T-helper 9 cell (primary cell): ENCODE measurements at regions not wholly inside any gene's neighbourhood (a gene's known extent, or its start where the extent isn't known, plus 50 kb on each side); places are given as distances from the start of the nearest gene placed in this dataset.

Experiments used
- DNase-seq: peaks from one replicate; pipeline ENCODE4 v3.0.0-alpha.2; 2020

DNA sequence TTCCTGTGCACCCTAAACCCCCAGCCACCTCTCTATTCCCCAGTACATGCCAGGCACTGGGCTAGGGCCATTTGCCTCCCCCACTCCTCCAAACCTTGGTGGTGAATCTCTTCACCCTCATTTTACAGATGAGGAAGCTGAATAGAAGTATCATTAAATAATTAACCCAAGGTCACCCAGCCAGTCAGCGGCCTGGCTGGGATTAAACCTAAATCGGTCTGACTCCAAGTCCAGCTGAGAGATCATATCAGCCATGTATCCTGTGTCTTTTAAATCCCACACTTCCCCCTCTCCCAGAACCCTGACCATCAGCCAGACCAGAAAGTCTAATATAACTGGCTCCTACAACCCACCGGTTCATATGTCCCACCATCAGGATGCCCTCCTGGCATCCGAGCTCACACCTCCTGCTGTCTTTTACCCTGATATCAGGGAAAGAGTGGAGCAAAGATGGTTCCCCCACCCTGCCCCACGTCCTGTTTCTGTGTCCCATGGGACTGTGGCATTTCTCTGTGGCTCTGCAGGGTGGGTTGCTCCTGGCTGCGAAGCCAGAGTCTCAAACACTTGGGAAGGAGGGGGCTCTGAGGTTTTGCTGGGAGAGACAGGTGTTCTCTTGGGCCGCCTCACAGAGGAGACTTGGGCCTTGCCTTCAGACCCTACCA, 145.3 kb downstream of the VEGFA start:
- no peak for DNase-seq

DNA sequence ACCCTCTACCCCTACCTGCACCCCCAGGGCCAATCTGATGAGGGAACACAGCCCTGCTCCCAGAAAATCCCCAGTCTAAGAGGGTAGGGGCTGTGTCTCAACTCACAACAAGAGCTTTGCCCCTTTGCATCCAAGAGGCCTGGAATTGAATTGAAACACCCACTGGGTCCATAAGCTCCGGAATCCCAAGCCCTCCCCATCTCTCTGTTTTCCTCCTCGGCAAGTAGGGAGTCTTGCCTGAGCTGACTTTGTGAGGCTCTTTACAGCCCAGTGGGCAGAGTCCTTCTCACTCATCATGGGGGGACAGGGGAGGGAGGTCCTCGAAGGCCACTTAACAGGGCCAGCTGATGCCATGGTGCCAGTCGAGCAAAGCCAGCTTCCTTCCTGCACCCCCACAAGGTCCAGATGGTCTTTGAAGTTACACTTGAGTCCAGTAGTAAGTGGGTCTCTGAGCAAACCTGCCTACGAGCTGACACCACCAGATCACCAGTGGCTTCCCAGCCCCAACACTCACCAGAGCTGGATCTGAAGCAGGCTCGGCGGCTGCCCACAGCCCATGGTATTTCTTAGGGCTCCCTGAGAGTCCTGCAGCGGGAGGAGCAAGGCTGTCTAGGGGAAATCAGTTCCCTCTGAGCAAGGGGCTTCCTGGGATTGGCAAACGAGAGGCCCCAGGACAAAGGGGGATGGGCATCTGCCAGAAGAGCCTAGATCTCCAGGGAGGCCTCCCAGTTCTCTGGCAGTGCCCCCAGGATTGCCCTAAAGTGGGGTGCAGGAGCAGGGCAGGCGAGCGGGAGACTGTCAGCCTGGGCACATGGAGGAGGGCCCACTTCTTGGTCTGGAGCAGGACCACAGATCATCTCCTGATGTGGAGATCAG, 144.5 kb downstream of the VEGFA start:
- DNase-seq: no peak

DNA sequence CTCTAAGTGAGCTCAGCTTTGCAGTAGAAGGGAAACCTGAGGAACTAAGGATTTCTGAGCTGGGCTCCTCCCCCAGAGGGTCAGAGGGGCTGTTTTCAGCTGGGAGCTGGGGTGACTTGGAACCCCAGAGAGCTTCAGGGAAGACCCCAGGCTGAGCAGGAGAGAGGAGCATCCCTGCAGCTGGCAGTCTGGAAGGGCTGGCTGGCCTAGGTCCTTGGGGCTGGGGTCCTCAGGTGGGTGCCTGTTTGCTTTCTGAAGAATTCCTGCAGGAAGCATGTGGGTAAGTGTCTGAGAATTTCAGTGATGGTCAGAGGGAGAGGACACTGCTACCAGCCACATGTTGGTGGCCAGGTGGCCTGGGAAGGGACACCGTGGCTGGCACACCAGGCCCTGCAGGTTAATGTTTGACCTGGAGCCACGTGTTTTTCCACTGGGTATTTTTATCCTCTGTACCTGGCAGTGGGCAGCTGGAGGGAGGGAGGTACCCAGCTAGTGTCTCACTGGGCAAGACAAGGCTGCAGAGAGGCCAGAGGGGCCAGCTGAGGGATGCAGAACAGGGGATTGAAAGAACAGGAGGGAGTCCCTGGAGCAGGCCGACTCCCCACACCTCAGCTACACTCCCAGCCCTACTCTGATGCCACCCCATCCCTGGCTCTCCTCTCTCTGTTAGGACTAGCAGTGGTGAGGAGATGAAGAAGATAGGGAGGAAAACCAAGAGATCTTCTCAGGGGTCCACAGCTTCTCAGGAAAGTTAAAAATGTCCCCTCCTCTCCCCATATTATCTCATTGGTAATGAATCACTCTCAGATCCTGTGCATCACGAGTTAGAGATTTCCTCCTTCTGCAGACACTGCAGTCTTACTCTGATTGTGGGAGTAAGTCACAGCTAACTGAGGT, 143.6 kb downstream of the VEGFA start:
- no peak for DNase-seq

DNA sequence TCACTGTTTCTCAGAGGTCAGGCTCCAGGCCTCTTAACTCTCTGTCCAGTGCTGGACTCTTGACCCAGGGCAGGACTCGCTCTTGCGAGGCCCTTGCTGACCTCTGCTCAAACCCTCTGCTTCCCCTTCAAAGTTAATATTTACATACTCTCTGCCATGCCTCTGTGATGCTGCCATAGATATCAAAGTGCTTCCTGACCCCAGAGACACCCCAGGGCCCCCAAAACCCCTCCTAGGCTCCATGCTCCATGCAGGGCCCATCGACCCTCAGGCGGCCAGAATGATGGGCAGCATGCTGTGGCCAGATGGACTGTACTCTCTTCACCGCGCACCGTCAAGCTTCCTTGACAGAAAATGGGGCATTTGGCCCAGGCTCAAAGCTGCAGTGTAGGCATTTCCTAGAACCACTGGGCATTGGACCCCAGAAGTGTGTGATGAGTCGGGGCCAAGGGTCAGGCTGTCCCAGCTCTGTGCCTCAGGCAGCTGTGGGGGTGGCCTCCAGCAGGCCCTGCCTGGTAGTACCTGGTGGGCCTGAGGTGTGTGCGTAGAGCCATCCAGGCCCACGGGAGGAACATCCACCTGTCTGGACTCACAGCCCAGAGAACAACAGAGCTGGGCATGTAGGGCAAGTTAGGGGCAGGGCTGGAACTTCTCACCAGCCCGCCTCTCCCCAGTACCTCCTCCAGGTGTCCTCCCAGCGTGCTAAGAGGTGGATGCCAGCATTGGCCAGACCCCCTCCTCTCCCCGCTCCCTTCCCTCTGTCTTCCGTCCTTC, 142.8 kb downstream of the VEGFA start:
- DNase-seq: no peak

DNA sequence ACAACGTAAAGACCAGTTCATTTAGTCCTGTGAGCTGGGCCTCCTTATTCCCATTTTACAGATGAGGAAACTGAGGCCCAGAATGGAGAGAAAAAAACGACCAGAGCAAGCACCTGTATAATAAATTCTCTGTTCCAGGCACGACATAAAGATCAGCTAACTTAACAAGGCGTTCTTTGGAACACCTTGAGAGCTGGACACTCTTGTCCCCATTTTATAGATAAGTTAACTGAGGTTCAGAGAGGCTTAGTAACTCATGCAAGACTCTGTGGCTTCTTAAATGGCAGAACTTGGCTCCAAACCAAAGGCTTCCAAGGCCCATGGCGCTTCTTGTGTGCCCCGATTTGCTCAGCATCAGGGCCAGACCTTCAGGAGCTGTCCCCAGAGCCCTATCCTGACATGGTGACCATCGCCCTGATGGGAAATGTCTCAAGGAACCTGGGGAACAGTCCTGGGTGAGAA, 142.1 kb downstream of the VEGFA start:
- no peak for DNase-seq

DNA sequence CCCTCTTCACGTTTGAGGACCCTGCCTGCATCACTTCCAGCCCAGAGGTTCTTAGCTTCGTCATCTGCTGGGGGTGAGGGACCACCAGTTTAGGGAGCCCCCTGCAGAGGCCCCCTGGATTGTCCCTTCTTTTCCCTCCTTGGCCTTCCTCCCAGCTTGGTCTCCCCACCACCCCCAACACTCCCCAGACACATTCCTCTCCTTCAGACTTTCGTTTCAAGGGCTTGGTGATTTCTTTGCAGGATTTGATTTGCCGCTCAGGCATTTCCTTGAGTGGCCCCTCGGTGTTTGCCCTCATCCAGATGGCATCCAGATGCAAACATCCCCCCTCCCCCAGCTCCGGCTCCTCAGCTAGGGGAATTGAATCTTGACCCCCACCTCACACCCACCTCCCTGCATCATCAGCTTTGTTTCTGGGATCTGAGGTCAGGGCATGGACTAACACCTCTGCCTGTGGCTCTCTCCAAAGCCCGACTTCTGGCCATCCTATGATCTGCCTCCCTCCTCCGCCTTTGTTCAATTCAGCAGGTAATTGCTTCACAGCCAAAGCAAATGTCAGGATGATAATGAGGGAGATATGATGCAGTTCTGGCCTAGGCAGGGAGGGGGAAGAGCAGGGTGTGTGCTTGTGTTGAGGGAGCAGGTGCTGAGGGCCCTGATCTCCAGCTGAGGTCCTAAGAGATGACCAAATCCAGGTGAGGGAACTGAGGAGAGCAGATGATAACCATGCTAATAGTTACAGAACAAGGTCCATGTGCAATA, 141.5 kb downstream of the VEGFA start:
- no peak for DNase-seq

DNA sequence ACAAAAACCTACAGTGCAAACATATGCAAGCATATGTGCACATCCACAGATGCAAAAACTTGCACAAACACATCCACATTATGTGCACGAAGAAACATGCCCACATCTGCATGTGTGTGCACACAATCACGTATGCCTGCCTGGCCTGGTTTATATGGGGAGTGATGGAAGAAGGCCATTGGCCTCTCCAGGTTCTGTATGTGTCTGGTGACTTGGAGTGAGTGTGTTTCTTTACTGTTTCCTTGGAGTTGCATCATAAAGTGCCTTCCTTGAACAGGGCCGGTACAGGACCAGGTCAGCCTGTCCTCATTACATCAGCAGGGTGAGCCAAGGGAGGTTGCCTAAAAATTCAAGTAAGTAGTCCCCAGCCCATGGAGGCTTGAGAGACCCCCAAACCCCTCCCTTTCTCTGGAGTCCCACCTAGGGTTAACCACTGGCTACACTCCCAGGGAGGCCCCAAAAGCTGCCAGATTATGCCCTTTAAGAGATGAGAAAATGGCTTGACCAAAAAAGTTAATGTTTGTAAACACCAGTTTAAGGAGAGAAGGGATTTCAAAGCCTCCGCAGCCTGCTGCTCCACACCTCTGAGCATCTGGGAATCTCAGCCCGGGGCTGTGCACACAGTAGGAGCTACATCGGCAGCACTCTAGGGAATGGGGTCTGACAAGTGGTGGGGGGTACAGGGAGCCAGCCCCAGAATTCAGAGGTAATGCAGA, 140.8 kb downstream of the VEGFA start:
- DNase-seq: no peak

DNA sequence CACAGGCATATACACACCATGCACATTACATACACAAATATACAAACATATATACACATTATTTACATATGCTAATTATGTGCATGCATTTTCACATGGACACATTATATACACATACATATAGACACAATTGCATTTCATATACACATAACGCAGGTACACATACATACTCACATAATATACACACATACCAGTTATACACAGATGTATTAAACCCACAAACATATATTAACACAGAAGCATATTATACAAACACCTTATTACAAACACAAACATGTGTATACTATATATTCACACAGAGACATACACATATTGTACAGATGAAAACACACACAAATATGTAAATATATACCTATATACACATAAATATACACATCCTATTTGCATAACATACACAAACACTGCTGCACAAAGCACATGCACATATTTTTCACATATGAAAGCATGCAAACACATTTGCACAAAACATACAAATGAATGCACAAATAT, 140.2 kb downstream of the VEGFA start:
- DNase-seq: no peak

DNA sequence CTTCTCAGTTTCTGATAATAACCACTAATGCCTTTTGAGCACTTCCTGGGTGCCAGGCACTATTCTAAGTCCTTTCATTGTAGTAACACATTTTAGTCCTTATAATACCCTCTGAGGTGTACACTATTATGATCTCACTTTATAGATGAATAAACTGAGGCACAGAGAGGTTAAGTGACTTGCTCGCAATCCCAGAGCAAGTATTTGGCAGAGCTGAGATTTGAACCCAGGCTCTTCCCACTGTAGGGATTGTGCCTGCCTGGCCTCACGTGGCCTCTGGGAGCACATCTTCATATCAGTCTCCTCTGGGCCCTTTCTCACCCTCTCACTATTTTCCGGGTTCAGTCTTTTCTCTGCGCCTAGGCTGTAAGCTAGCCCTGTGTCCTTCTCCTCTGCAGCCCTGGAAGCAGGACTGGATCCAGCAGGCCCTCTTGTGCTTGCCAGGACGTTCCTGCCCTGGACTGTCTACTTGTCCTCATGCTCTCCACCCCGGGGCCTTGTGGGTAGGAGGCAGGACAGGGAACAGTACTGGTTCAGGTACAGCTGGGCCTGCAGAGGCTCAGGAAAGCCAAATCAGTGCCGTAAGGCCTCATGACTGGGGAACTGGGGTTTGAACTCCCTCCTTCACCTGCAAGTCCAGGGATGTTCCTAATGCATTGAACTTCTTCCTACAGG, 139.6 kb downstream of the VEGFA start:
- no peak for DNase-seq

DNA sequence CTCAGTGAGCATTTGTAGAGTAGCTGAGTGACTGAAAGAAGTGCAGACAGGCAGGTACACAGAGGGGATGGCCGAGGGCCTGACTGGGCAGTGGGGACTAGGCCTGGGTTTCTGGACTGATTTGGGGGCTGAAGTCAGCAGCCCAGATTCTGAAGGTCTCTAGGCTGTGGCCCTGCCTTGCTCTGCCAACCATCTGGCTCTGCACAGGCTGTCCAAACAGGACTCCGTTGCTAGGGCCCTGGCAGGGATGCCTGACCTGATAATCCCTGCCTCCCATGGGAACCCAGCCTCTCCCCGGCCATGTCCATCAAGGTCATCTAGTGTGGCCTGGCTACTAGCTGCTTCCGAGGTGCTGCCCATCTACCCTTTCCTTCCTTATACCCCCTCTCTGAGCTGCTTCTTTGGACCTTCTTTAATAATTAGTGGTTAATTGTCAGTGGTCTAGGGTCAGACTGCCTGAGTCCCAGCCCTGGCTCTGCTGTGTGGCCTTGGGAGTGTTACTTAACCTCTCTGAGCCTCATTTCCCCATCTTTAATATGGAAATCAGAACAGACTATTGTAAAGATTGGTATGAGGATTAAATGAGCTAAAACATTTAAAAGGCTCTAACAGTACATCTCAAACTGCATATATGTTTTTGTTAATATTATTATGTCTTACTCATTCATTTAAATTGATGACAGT, 137.9 kb downstream of the VEGFA start:
- no peak for DNase-seq

DNA sequence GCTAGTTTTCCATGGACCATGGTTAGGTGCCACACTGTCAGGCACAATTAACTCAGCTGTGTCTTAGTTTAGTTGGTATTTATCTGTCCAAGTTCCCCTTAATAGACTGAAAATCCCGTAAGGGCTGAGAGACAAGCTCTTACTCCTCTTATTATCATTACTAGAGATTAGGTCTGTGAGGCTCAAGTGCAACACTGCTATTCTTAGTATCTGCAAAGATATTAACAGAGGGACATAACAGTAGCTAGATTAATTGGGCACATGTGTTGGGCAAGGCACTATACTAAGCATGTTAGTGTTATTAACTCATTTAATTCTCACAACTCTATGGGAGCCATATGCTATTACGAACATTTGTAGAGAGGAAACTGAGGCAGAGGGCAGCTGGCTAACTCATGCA, 137.3 kb downstream of the VEGFA start:
- no peak for DNase-seq

DNA sequence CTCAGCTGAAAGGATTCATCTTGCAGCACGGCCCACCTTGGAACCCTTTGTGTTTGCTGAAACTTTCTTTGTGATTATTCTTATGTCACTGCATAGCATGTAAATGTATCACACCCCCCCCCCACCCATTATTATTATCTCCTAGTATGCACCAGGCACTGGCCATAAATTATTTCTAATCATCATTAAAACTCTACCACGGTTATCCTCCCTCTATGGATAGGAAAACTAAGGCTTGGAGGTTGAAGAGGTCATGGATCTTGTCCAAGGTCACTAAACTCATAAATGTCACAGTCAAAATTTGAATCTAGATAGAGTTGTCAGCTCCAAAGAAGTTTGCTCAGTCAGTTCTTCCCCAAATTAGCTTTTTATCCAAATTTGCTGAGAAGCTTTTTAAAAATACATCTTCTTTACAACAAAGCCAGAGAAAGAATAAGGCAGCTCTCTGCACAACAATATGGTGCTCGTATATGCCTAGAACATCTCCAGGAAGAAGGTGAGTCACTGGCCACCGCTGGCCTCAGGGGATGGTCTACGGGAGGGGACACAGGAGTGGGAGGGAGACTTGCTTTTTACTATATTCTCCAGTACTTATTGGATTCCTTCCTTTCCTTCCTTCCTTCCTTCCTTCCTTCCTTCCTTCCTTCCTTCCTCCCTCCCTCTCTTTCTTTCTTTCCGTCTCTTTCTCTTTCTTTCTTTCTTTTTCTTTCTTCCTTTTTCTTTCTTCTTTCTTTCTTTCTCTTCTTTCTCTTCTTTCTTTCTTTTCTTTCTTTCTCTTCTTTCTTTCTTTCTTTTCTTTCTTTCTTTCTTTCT, 134.5 kb downstream of the VEGFA start:
- DNase-seq: no peak

DNA sequence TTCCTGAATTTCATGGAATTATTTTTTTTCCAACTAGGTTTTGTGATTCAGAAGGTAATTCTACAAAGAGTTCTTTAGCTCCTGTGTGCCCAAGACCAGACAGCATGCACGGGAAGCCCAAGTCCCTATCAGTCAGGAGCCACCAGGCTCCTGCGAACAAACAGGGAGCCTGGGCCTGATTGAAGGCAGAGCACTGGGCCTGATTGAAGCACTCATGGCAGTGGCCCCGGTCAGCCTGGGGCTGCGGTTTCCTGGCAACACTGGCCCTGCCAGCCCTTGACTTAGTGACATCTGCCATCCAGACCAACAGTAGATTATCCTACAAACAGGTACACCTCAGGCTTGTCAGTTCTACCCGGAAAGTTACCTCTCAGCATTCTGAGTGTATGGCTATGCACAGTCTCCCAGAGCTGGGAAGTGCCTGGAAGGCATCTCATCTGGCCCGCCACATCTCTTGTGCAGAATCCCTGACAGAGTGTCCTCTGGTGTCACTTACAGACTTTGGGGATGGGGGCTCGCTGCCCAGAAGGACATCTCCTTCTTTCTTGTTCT, 133.8 kb downstream of the VEGFA start:
- DNase-seq: no peak

DNA sequence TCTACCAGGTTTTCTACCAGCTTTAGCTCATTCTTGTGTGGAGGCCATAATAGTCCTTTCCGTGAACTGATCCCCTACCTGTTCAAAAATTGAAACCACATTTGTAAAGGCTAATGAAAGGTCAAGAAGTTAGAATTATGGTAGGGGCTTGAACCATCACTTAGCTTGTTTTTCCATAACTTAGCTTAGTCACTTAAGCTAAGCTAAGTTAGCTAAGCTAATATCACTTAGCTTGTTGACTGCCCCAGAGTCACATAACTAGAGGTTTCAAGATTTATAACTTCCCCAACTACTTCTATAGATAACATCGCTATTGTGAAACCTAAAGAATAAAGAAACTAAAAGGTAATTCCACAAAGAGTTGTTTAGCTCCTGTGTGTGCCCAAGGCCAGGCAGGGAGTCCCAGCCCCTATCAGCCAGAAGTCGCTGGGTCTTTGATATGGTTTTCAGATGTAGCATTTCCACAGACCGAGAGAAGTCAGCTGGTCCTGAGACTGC, 131.8 kb downstream of the VEGFA start:
- DNase-seq: no peak

DNA sequence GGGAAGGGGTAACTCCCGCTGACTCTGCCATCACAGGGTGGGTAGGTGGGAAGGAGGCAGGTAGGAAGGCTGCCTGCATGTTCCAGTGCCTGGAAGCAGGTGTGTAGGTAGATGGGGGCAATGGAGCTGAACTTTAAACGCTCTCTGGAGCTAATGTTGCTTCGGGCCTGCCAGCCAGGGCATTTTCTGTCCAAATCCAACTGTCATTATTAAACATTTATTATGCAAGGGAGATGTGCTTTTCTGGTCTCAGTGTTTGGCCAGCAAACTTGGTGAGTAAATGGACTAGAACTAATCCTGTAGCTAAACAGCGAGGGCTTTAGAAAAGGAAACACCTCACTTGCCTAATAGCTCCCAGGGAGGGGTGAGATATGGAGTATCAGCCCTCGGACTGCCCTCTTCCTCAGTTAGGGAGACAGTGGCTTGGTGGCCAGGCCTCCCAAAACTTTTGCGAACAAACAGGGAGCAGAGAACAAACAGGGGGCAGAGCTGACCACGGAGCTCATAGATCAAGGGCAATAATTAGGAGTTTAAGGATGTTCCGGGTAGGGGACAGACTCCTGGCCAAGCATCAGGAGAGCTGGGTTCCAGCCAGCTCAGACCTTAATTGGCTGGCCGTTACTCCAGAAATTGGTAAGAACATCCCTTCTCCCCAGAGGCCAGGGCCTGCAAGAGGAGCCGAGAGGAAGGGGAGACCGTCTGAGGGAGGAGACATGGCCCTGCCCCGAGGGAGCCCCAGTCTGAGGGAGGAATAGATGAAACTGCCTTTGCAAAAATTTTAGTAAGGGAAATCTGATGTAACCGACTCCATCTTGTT, 131.1 kb downstream of the VEGFA start:
- no peak for DNase-seq

DNA sequence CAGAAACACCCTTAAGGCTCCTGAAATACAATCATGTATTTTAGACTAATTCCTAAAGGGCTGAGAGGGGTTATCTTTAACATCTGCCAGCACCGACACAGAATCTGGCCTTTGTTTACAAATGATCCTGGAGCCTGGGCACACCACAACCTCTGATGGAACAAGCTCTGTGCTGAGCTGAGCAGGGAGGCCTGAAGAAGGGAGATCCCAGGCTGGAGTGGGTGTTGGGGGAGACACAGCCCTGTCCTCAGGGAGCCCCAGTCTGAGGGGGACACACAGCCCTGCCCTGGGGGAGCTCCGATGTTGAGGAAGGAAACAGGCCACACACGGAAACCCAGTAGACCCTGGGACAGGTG, 130.5 kb downstream of the VEGFA start:
- DNase-seq: no peak

DNA sequence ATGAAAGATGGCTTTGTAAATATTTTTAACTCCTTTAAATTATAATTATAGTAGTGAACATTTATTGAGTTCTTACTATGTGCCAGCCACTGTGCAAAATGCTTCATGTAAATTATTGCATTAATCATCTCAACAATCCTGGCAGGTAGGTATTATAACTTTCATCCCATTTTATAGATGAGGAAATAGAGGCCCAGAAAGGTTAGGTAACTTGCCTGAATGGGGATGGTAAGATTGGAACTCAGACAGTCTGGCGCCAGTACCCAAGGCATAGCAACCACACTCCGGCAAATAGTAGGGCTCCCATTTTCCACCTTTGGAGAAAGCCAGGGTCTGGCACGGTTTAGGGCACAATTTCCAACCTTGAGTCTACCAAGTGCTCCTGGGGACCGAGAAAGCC, 129.8 kb downstream of the VEGFA start:
- DNase-seq: no peak
